Activated T-cell treated with anti-CD3 and anti-CD28 coated beads, Interleukin-2, amount 50 U/mL, for 24 hours (primary cell): ENCODE measurements at regions not wholly inside any gene's neighbourhood (a gene's known extent, or its start where the extent isn't known, plus 50 kb on each side); places are given as distances from the start of the nearest gene placed in this dataset.
"Not testable (repeated sequence)": the region's sequence is repeated elsewhere in the genome, so short reads cannot be mapped to it uniquely, and the experiment has no call there.

Source experiments
- DNase-seq: peaks from one replicate; pipeline ENCODE4 v3.0.0-alpha.2; 2020
- H3K27ac Mint-ChIP-seq: 2 replicates; pipeline ENCODE4 v1.8.0; 2020; ENCODE audit warnings: mild to moderate bottlenecking, mixed read lengths
- H3K27me3 Mint-ChIP-seq: 2 replicates; pipeline ENCODE4 v1.8.0; 2020; ENCODE audit warnings: mixed read lengths
- H3K36me3 Mint-ChIP-seq: 2 replicates; pipeline ENCODE4 v1.8.0; 2020; ENCODE audit warnings: low read depth, mixed read lengths
- H3K4me1 Mint-ChIP-seq: 2 replicates; pipeline ENCODE4 v1.8.0; 2020; ENCODE audit warnings: low read depth, mixed read lengths
- H3K4me3 Mint-ChIP-seq: 2 replicates; pipeline ENCODE4 v1.8.0; 2020; ENCODE audit warnings: mild to moderate bottlenecking, moderate library complexity, mixed read lengths
- H3K9me3 Mint-ChIP-seq: 2 replicates; pipeline ENCODE4 v1.8.0; 2020; ENCODE audit warnings: mixed read lengths

DNA sequence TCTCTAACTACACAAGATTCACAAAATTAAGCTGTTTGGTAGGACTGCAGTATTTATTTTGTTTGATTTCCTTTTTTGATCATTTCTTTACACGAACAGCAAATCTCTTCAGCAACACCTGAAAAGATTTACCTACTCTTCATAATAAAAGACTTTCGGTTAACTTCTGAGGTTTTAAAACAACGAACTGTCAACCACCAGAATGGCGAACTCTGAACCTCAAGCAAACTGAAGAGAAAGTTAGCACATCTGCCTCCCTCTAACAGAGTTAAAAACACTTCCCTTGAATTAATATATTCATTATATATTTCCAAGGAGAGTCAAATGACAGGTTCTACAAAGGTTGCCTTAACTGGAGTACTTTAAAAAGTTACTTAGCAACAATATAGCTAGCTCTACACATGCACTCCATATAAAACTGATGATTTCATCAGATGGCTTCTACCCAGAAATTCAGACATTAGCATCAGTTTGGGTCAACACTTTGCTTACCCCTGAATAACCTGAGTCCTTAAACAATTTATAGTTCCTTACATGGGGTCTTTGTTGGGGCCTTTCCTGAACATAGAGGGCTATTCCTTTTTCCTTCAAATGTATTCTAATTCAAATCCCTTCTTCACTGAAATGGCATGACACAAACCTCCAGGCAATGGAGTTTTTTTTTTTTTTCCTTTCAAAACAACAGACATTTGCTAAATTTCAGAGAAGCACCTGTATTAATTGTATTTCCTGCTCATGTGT lies 118.3 kb downstream of the SEM1 start:
- peaks cover 28% of the 10 kb centered on the region for H3K27me3 Mint-ChIP-seq
- no peak overlapping the region for H3K4me3 Mint-ChIP-seq
- no peak overlapping the region for H3K27ac Mint-ChIP-seq
- H3K9me3 Mint-ChIP-seq, result no peaks in the 10 kb centered on the region
- DNase-seq, result no peak
- no peaks in the 10 kb centered on the region for H3K4me1 Mint-ChIP-seq
- H3K36me3 Mint-ChIP-seq, result no peaks in the 10 kb centered on the region

- H3K4me3 Mint-ChIP-seq, result no peak overlapping the region
- no peaks in the 10 kb centered on the region for H3K9me3 Mint-ChIP-seq
- H3K36me3 Mint-ChIP-seq, result no peaks in the 10 kb centered on the region
- peaks cover 36% of the 10 kb centered on the region for H3K27me3 Mint-ChIP-seq
- DNase-seq, result no peak
- H3K4me1 Mint-ChIP-seq, result no peaks in the 10 kb centered on the region
- H3K27ac Mint-ChIP-seq, result no peak overlapping the region
These were observed 120.6 kb downstream of the SEM1 start for GRCh38 chr7:96589038-96589437.

DNA sequence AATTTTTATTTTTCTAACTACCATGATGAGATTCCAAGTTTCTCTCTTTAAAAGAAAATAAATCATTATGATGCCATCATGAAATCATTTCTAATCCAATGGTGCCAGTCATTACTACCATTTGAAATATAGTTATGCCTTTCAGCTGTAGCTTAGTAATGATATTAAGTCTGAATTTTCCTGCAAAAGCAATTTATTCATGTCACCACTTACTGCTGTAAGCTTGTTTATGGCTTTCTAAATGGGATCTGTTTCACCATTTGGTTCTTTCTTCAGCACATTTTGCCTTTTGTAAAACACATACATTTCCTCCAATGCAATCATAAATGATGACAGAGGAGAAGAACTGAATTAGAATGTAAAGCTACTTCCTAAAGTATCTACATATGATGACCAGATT lies 130.5 kb downstream of the SEM1 start:
- no peak overlapping the region for H3K4me3 Mint-ChIP-seq
- peaks cover 2% of the 10 kb centered on the region for H3K9me3 Mint-ChIP-seq
- H3K36me3 Mint-ChIP-seq, result no peaks in the 10 kb centered on the region

GRCh38 chr7:96578606-96579005 lies 131.0 kb downstream of the SEM1 start:
- Mint-ChIP-seq H3K4me3 (no peak overlapping the region), H3K36me3 (no peaks in the 10 kb centered on the region), H3K27ac (no peak overlapping the region), H3K27me3 (peaks cover 23% of the 10 kb centered on the region), H3K9me3 (peaks cover 2% of the 10 kb centered on the region), H3K4me1 (no peaks in the 10 kb centered on the region)
- no peak for DNase-seq

More for the DNA sequence above, 130.5 kb downstream of the SEM1 start:
- H3K4me1 Mint-ChIP-seq, result no peaks in the 10 kb centered on the region
- H3K27me3 Mint-ChIP-seq, result peaks cover 23% of the 10 kb centered on the region
- no peak overlapping the region for H3K27ac Mint-ChIP-seq
- DNase-seq, result no peak

- Mint-ChIP-seq H3K4me1 (no peaks in the 10 kb centered on the region), H3K9me3 (no peaks in the 10 kb centered on the region), H3K27ac (no peak overlapping the region), H3K36me3 (no peaks in the 10 kb centered on the region), H3K27me3 (no peaks in the 10 kb centered on the region), H3K4me3 (no peak overlapping the region)
- DNase-seq, result no peak
These were observed 146.2 kb downstream of the SEM1 start for GRCh38 chr7:96563409-96563808.

DNA sequence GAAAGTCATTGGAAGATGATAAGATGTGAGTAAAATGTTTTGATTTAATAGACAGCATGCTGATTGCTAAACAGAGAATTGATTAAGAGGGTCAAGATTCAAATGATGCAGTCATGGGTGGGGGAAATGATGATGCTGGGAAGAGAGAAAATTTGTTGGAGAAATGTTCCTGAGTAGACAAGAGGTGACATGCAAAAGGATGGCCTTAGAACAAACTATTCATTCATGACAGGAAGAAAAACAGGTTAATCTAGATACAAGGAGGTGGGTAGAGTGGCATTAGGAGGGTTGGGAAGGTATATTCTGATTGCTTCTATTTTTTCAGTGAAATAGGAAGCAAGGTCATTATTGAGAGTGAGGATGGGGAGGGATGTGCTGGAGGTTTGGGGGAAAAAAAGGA lies 146.7 kb downstream of the SEM1 start:
- no peak for DNase-seq
- H3K27ac Mint-ChIP-seq, result no peak overlapping the region
- H3K36me3 Mint-ChIP-seq, result no peaks in the 10 kb centered on the region
- no peaks in the 10 kb centered on the region for H3K4me1 Mint-ChIP-seq
- H3K4me3 Mint-ChIP-seq, result no peak overlapping the region
- no peaks in the 10 kb centered on the region for H3K9me3 Mint-ChIP-seq
- H3K27me3 Mint-ChIP-seq, result peaks cover 4% of the 10 kb centered on the region

DNA sequence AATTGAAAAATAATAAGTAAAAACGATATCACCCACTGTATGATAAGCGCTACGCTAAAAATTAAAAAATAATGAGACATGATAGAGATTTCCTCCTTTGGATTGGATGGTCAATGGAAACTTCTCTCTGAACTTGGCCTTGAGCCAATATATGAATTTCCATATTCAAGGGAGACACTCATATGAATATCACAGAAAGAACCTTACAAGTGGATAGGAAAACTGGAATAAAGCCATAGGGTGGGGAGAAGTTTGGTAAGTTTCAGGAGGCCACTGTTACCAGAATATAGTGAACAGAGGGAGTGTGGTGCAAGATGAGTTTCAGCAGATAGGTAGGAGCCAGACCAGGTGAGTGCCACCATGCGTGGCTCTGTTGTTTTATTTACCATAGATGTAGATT lies 147.2 kb downstream of the SEM1 start:
- Mint-ChIP-seq H3K27me3 (peaks cover 6% of the 10 kb centered on the region), H3K36me3 (no peaks in the 10 kb centered on the region)
- no peak for DNase-seq

DNA sequence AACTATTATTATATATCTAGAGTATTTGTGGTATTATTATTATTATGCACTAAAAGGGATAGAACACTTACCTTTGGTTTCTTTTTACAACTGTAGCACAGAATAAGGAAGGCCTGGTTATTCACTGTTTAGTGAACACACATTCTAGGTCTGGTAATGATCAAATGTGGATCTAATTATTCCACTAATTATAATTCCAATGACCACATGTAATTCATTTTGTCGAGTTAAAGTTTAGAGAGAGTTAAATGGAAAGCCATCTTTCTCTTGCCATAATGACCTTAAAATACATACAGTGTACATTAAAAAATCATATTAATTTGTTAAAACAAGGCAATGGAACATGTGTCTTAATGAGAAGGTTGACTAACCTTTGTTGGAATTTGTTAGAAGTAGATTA lies 147.8 kb downstream of the SEM1 start:
- no peaks in the 10 kb centered on the region for H3K9me3 Mint-ChIP-seq
- DNase-seq, result no peak
- H3K27ac Mint-ChIP-seq, result no peak overlapping the region
- H3K4me1 Mint-ChIP-seq, result no peaks in the 10 kb centered on the region
- no peak overlapping the region for H3K4me3 Mint-ChIP-seq
- no peaks in the 10 kb centered on the region for H3K36me3 Mint-ChIP-seq
- peaks cover 6% of the 10 kb centered on the region for H3K27me3 Mint-ChIP-seq

More for the DNA sequence above, 147.2 kb downstream of the SEM1 start:
- Mint-ChIP-seq H3K27ac (no peak overlapping the region), H3K4me3 (no peak overlapping the region), H3K9me3 (no peaks in the 10 kb centered on the region), H3K4me1 (no peaks in the 10 kb centered on the region)

GRCh38 chr7:96558530-96558929 lies 151.1 kb downstream of the SEM1 start:
- peaks cover 6% of the 10 kb centered on the region for H3K27me3 Mint-ChIP-seq
- no peaks in the 10 kb centered on the region for H3K36me3 Mint-ChIP-seq
- no peaks in the 10 kb centered on the region for H3K4me1 Mint-ChIP-seq
- DNase-seq, result no peak
- no peaks in the 10 kb centered on the region for H3K9me3 Mint-ChIP-seq
- no peak overlapping the region for H3K27ac Mint-ChIP-seq
- no peak overlapping the region for H3K4me3 Mint-ChIP-seq

DNA sequence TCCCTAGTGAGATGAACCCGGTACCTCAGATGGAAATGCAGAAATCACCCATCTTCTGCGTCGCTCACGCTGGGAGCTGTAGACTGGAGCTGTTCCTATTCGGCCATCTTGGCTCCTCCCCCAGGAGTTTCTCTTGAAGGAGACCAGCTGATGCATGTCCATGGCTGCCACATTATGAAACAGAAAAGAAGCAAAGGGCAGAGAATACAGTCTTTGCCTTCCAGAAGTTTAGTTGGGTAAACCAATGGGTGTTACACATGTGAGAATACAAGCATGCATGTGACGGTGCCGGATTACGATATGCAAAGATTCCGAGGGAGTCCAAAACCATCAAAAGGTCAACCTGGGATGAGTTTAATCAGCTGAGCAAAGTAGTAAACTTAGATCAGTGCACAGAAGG lies 151.6 kb downstream of the SEM1 start:
- DNase-seq, result no peak
- H3K4me3 Mint-ChIP-seq, result no peak overlapping the region
- H3K27me3 Mint-ChIP-seq, result peaks cover 6% of the 10 kb centered on the region
- no peak overlapping the region for H3K27ac Mint-ChIP-seq
- no peaks in the 10 kb centered on the region for H3K9me3 Mint-ChIP-seq
- H3K36me3 Mint-ChIP-seq, result no peaks in the 10 kb centered on the region
- no peaks in the 10 kb centered on the region for H3K4me1 Mint-ChIP-seq

GRCh38 chr7:96557598-96557997 lies 152.0 kb downstream of the SEM1 start:
- H3K27me3 Mint-ChIP-seq, H3K9me3 Mint-ChIP-seq, DNase-seq, H3K4me1 Mint-ChIP-seq, H3K27ac Mint-ChIP-seq, H3K36me3 Mint-ChIP-seq, H3K4me3 Mint-ChIP-seq: not testable (repeated sequence)

- no peak overlapping the region for H3K27ac Mint-ChIP-seq
- no peak overlapping the region for H3K4me3 Mint-ChIP-seq
- no peaks in the 10 kb centered on the region for H3K36me3 Mint-ChIP-seq
- no peaks in the 10 kb centered on the region for H3K9me3 Mint-ChIP-seq
- no peaks in the 10 kb centered on the region for H3K4me1 Mint-ChIP-seq
- peaks cover 9% of the 10 kb centered on the region for H3K27me3 Mint-ChIP-seq
- DNase-seq, result no peak
These were observed 161.0 kb downstream of the SEM1 start for GRCh38 chr7:96548664-96549063.

DNA sequence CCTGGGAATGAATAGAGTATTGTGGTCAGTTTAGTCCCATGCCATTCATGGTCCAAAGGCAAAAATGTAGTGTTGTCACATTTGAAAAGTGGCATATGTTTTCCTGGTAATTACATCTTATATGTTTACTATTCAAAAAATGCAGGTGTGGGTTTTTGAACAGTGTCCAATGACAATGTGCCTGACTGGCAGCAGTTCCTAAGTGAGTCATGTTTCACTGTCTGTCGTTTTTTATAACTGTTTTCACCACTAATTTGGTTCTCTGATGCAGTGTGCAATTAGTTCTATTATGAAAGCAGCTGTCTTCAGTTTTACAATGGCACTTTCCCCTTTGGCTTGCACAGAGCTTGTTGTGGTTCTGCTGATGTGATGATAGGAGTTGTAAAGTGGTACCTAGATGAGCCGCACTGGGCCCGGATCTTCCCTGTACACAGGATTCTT lies 162.3 kb downstream of the SEM1 start:
- Mint-ChIP-seq H3K27ac (no peak overlapping the region), H3K9me3 (no peaks in the 10 kb centered on the region), H3K36me3 (no peaks in the 10 kb centered on the region), H3K4me3 (no peak overlapping the region), H3K27me3 (peaks cover 9% of the 10 kb centered on the region), H3K4me1 (no peaks in the 10 kb centered on the region)
- DNase-seq, result no peak

DNA sequence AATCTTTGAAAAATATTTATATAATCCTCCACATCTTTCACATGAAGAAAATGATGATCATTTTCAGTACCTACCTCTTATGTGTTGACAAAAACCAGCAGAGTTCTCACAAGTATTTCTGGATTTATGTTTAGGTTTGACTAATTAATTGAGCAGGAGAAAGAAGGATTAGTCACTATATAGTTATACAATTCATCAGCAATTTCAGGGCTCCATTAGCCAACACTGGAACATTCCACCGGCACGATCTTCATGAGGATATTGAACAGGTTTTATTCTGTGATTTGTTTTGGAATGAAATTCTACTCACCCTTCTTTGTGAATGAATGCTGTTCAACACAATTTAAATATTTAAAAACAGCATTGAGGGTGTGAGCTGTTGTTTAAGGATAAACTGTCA lies 163.2 kb downstream of the SEM1 start:
- H3K4me1 Mint-ChIP-seq, result no peaks in the 10 kb centered on the region
- H3K4me3 Mint-ChIP-seq, result no peak overlapping the region
- H3K27ac Mint-ChIP-seq, result no peak overlapping the region
- DNase-seq, result no peak
- no peaks in the 10 kb centered on the region for H3K36me3 Mint-ChIP-seq
- H3K27me3 Mint-ChIP-seq, result peaks cover 9% of the 10 kb centered on the region
- H3K9me3 Mint-ChIP-seq, result no peaks in the 10 kb centered on the region

GRCh38 chr7:96539471-96539870 lies 170.2 kb downstream of the SEM1 start:
- Mint-ChIP-seq H3K9me3 (no peaks in the 10 kb centered on the region), H3K27ac (no peak overlapping the region), H3K4me1 (no peaks in the 10 kb centered on the region), H3K4me3 (no peak overlapping the region), H3K27me3 (peaks cover 3% of the 10 kb centered on the region), H3K36me3 (no peaks in the 10 kb centered on the region)
- DNase-seq, result no peak

DNA sequence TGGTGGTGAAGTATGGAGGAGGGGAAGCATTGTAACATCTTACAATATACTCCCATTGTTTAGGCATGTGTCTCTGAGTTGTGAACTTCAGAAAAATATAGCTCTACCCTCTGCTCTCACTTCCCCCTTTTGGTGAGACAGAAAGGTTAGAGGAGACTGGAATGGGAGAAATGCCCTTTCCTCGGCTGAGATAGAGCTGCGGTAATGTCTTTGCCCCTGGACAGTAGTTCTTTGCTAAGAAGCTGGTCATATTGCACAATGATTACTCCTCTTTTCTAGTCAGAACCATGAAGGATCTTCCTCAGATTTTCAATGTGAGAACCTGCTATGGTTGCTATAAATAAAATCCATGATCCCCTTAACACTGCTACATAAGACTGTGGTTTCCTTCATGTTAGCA lies 171.0 kb downstream of the SEM1 start:
- H3K9me3 Mint-ChIP-seq, result no peaks in the 10 kb centered on the region
- no peaks in the 10 kb centered on the region for H3K36me3 Mint-ChIP-seq
- no peaks in the 10 kb centered on the region for H3K4me1 Mint-ChIP-seq
- peaks cover 3% of the 10 kb centered on the region for H3K27me3 Mint-ChIP-seq
- H3K27ac Mint-ChIP-seq, result no peak overlapping the region
- DNase-seq, result no peak
- H3K4me3 Mint-ChIP-seq, result no peak overlapping the region
